ENCODE measurements at regions not wholly inside any gene's neighbourhood (a gene's known extent, or its start where the extent isn't known, plus 50 kb on each side); places are given as distances from the start of the nearest gene placed in this dataset.

DNA sequence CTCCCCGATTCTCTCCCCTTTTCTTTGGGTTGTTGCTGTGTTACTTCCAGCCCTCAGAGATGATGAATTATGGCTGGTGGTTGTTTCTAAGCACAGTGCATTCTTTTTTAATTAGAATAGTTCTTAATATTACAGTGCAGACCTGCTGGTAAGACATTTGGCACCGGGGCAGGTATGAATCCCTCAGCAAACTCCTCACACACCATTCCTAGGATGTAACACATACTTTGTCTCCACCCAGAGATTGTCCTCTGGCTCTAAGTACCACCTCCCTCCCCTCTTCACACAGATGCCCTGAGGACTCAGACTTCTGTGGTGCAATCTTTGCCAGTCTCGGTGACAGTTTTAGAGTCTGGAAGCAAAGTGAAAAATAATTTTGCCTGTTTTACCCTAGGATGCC, 143.1 kb downstream of the HLX start:
- H3K4me1 Mint-ChIP-seq (ENCODE audit: unreplicated experiment), result no peaks in the 10 kb centered on the region
- TF ChIP-seq, protein P1, sequence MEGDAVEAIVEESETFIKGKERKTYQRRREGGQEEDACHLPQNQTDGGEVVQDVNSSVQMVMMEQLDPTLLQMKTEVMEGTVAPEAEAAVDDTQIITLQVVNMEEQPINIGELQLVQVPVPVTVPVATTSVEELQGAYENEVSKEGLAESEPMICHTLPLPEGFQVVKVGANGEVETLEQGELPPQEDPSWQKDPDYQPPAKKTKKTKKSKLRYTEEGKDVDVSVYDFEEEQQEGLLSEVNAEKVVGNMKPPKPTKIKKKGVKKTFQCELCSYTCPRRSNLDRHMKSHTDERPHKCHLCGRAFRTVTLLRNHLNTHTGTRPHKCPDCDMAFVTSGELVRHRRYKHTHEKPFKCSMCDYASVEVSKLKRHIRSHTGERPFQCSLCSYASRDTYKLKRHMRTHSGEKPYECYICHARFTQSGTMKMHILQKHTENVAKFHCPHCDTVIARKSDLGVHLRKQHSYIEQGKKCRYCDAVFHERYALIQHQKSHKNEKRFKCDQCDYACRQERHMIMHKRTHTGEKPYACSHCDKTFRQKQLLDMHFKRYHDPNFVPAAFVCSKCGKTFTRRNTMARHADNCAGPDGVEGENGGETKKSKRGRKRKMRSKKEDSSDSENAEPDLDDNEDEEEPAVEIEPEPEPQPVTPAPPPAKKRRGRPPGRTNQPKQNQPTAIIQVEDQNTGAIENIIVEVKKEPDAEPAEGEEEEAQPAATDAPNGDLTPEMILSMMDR (IDR thresholded peaks at IDR 0.05; ENCODE audit: unreplicated experiment), result no peak
- DNase-seq (ENCODE audit: low spot score), result no peak

DNA sequence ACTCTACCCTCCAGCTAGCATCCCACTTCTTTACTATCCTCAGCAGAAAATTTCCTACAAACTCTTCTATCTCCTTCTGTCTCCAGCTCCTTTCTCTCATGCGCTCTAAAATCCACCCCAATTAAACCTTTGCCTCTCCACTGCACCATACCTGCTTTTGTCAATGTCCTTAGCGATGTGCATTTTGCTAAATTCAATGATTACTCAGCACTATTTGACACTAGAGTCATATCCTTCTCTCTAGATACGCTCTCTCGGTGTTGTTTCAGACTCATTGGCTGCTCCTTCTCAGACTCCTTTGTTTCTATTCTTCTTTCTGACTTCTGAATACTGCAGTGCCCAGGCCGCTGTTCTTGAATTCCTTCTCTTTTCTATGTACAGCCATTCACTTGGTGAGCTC, 144.2 kb downstream of the HLX start:
- Mint-ChIP-seq H3K36me3 (ENCODE audit: low read depth, unreplicated experiment) (no peaks in the 10 kb centered on the region), H3K27ac (ENCODE audit: unreplicated experiment) (no peak overlapping the region), H3K27me3 (ENCODE audit: unreplicated experiment) (no peaks in the 10 kb centered on the region), H3K9me3 (ENCODE audit: unreplicated experiment) (no peaks in the 10 kb centered on the region), H3K4me3 (ENCODE audit: unreplicated experiment) (no peak overlapping the region), H3K4me1 (ENCODE audit: unreplicated experiment) (no peaks in the 10 kb centered on the region)
- TF ChIP-seq, protein P1 (IDR thresholded peaks at IDR 0.05; ENCODE audit: unreplicated experiment), result no peak
- DNase-seq (ENCODE audit: low spot score), result no peak

More for the DNA sequence above, 143.1 kb downstream of the HLX start:
- no peak overlapping the region for H3K4me3 Mint-ChIP-seq (ENCODE audit: unreplicated experiment)
- H3K27ac Mint-ChIP-seq (ENCODE audit: unreplicated experiment), result no peak overlapping the region
- H3K36me3 Mint-ChIP-seq (ENCODE audit: low read depth, unreplicated experiment), result no peaks in the 10 kb centered on the region
- H3K9me3 Mint-ChIP-seq (ENCODE audit: unreplicated experiment), result no peaks in the 10 kb centered on the region
- H3K27me3 Mint-ChIP-seq (ENCODE audit: unreplicated experiment), result no peaks in the 10 kb centered on the region

DNA sequence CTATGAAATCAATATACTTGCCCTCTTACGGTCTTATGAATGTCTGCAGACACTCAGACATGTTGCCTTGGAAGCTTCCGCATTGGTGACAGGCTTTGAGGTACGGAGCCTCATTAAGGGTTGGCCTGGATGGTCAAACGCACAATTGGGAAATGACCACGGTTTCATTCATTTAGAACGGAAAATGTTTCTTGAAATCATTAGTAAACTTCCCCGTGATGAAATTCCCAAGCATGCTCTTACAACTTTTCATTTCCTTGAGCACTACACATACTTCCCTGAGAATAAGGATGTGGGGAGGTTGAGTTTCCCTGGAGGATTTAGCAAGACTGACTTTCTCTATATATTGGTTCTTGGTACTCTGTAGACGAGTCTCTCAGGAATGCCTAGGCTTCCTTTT, 146.3 kb downstream of the HLX start:
- no peaks in the 10 kb centered on the region for H3K36me3 Mint-ChIP-seq (ENCODE audit: low read depth, unreplicated experiment)
- TF ChIP-seq, protein P1 (IDR thresholded peaks at IDR 0.05; ENCODE audit: unreplicated experiment), result no peak
- no peak overlapping the region for H3K27ac Mint-ChIP-seq (ENCODE audit: unreplicated experiment)
- no peaks in the 10 kb centered on the region for H3K27me3 Mint-ChIP-seq (ENCODE audit: unreplicated experiment)
- no peaks in the 10 kb centered on the region for H3K4me1 Mint-ChIP-seq (ENCODE audit: unreplicated experiment)
- DNase-seq (ENCODE audit: low spot score), result no peak
- H3K4me3 Mint-ChIP-seq (ENCODE audit: unreplicated experiment), result no peak overlapping the region
- no peaks in the 10 kb centered on the region for H3K9me3 Mint-ChIP-seq (ENCODE audit: unreplicated experiment)

- H3K4me3 Mint-ChIP-seq (ENCODE audit: unreplicated experiment), result no peak overlapping the region
- H3K27me3 Mint-ChIP-seq (ENCODE audit: unreplicated experiment), result no peaks in the 10 kb centered on the region
- TF ChIP-seq, protein P1 (IDR thresholded peaks at IDR 0.05; ENCODE audit: unreplicated experiment), result no peak
- no peak for DNase-seq (ENCODE audit: low spot score)
- no peaks in the 10 kb centered on the region for H3K9me3 Mint-ChIP-seq (ENCODE audit: unreplicated experiment)
- H3K4me1 Mint-ChIP-seq (ENCODE audit: unreplicated experiment), result no peaks in the 10 kb centered on the region
- H3K36me3 Mint-ChIP-seq (ENCODE audit: low read depth, unreplicated experiment), result no peaks in the 10 kb centered on the region
- no peak overlapping the region for H3K27ac Mint-ChIP-seq (ENCODE audit: unreplicated experiment)
These were observed 146.7 kb downstream of the HLX start for GRCh38 chr1:221025956-221026355.

- H3K4me1 Mint-ChIP-seq (ENCODE audit: unreplicated experiment), result no peaks in the 10 kb centered on the region
These were observed 150.9 kb downstream of the HLX start for GRCh38 chr1:221029981-221030649.

More at GRCh38 chr1:221029981-221030649, 150.9 kb downstream of the HLX start:
- Mint-ChIP-seq H3K36me3 (ENCODE audit: low read depth, unreplicated experiment) (no peaks in the 10 kb centered on the region), H3K9me3 (ENCODE audit: unreplicated experiment) (no peaks in the 10 kb centered on the region), H3K27ac (ENCODE audit: unreplicated experiment) (no peak overlapping the region), H3K4me3 (ENCODE audit: unreplicated experiment) (no peak overlapping the region), H3K27me3 (ENCODE audit: unreplicated experiment) (no peaks in the 10 kb centered on the region)
- DNase-seq (ENCODE audit: low spot score), result no peak
- TF ChIP-seq, protein P1 (IDR thresholded peaks at IDR 0.05; ENCODE audit: unreplicated experiment), result no peak

All from endothelial cell (in vitro differentiated cells).